ENCODE measurements at regions not wholly inside any gene's neighbourhood (a gene's known extent, or its start where the extent isn't known, plus 50 kb on each side); places are given as distances from the start of the nearest gene placed in this dataset.

GRCh38 chr11:10936626-10937384, 79.0 kb upstream of the ZBED5 start:
- peaks cover 0 to 11% (median 0%) of the 10 kb centered on the region in 4 donors for H3K4me1 ChIP-seq
- H3K4me3 ChIP-seq, result no peak overlapping the region
- H3K36me3 ChIP-seq, result no peaks in the 10 kb centered on the region
- TF ChIP-seq CTCF (IDR thresholded peaks at IDR 0.05) (no peak), POLR2A (IDR thresholded peaks at IDR 0.05) (no peak)
- no peaks in the 10 kb centered on the region for H3K27me3 ChIP-seq
- no peak for DNase-seq
- no peaks in the 10 kb centered on the region for H3K9me3 ChIP-seq
- no peak overlapping the region for H3K27ac ChIP-seq

GRCh38 chr11:10935015-10935559, 77.2 kb upstream of the ZBED5 start:
- peak in 1 of 3 donors; percentile 69 for DNase-seq
- Histone ChIP-seq H3K4me3 (no peak overlapping the region), H3K27me3 (no peaks in the 10 kb centered on the region), H3K9me3 (peaks cover 0 to 5% (median 0%) of the 10 kb centered on the region in 4 donors), H3K36me3 (no peaks in the 10 kb centered on the region), H3K4me1 (peaks cover 0 to 11% (median 3%) of the 10 kb centered on the region in 4 donors), H3K27ac (peak overlapping the region in 2 of 4 donors; percentile 42 to 47)
- TF ChIP-seq POLR2A (IDR thresholded peaks at IDR 0.05) (no peak), CTCF (IDR thresholded peaks at IDR 0.05) (no peak)

- Histone ChIP-seq H3K9me3 (peaks cover 0 to 5% (median 0%) of the 10 kb centered on the region in 4 donors), H3K27ac (peak overlapping the region in 3 of 4 donors; percentile 42 to 84 (median 68)), H3K27me3 (no peaks in the 10 kb centered on the region), H3K4me1 (peaks cover 0 to 11% (median 3%) of the 10 kb centered on the region in 4 donors), H3K4me3 (peak overlapping the region; percentile 9 to 42 (median 35)), H3K36me3 (no peaks in the 10 kb centered on the region)
- DNase-seq, result no peak
- TF ChIP-seq CTCF (IDR thresholded peaks at IDR 0.05), result no peak
These were observed 76.5 kb upstream of the ZBED5 start for GRCh38 chr11:10934293-10934860.

GRCh38 chr11:10933455-10934292, 75.8 kb upstream of the ZBED5 start:
- peak; percentile 82 to 95 (median 90) for DNase-seq
- peak overlapping the region in 3 of 4 donors; percentile 42 to 84 (median 68) for H3K27ac ChIP-seq
- peak overlapping the region; percentile 9 to 42 (median 35) for H3K4me3 ChIP-seq
- peaks cover 0 to 5% (median 0%) of the 10 kb centered on the region in 4 donors for H3K9me3 ChIP-seq
- H3K36me3 ChIP-seq, result no peaks in the 10 kb centered on the region
- no peak for TF ChIP-seq POLR2A (IDR thresholded peaks at IDR 0.05)
- peak; percentile 87 to 99 (median 96) for TF ChIP-seq CTCF (IDR thresholded peaks at IDR 0.05)
- peaks cover 0 to 11% (median 3%) of the 10 kb centered on the region in 4 donors for H3K4me1 ChIP-seq
- no peaks in the 10 kb centered on the region for H3K27me3 ChIP-seq

GRCh38 chr11:10932976-10933375, 75.1 kb upstream of the ZBED5 start:
- Histone ChIP-seq H3K27ac (no peak overlapping the region), H3K4me1 (peaks cover 0 to 11% (median 3%) of the 10 kb centered on the region in 4 donors), H3K27me3 (no peaks in the 10 kb centered on the region), H3K9me3 (peaks cover 0 to 5% (median 0%) of the 10 kb centered on the region in 4 donors), H3K4me3 (no peak overlapping the region), H3K36me3 (no peaks in the 10 kb centered on the region)
- no peak for DNase-seq
- no peak for TF ChIP-seq POLR2A (IDR thresholded peaks at IDR 0.05)
- TF ChIP-seq CTCF (IDR thresholded peaks at IDR 0.05), result no peak

Data from Peyer's patch (tissue), 4 donors.